Heart left ventricle (tissue), 16 donors: ENCODE measurements at regions not wholly inside any gene's neighbourhood (a gene's known extent, or its start where the extent isn't known, plus 50 kb on each side); places are given as distances from the start of the nearest gene placed in this dataset.

Experiments
- ATAC-seq, 4 donors: fragments of 200-7000 bp; cut with Tn5 transposase; one replicate each; pipeline ENCODE4 v1.9.1; 2020 to 2022; ENCODE audit warnings: moderate library complexity in 4 of 4, mild to moderate bottlenecking in 3 of 4, moderate number of reproducible peaks in 1 of 4
- DNase-seq, 5 donors: peaks; one replicate each; pipeline ENCODE4 v3.0.0-alpha.2; 2020
- H3K27ac ChIP-seq, 12 donors: fragments of 200-600 bp; sonication (generic) in 4 of 12; one replicate each; pipeline versions ENCODE4 v1.5.0 to v1.8.0; 2016 to 2022; ENCODE audit warnings: mild to moderate bottlenecking in 2 of 12
- H3K27me3 ChIP-seq, 9 donors: fragments of 200-600 bp; sonication (generic) in 2 of 9; one replicate each; pipeline versions ENCODE4 v1.5.1 to v1.8.0; 2016 to 2022; ENCODE audit warnings: mild to moderate bottlenecking in 3 of 9
- H3K36me3 ChIP-seq, 9 donors: fragments of 200-600 bp; sonication (generic) in 2 of 9; one replicate each; pipeline versions ENCODE4 v1.5.0 to v1.8.0; 2018 to 2022; ENCODE audit warnings: mild to moderate bottlenecking in 2 of 9
- H3K4me1 ChIP-seq, 12 donors: fragments of 200-600 bp; sonication (generic) in 4 of 12; one replicate each; pipeline versions ENCODE4 v1.5.0 to v1.8.0; 2016 to 2022; ENCODE audit warnings: mild to moderate bottlenecking in 3 of 12
- H3K4me3 ChIP-seq, 12 donors: fragments of 200-600 bp; sonication (generic) in 4 of 12; one replicate each; pipeline versions ENCODE4 v1.5.0 to v1.8.0; 2017 to 2022; ENCODE audit warnings: mild to moderate bottlenecking in 9 of 12, moderate library complexity in 4 of 12
- H3K9me3 ChIP-seq, 12 donors: fragments of 200-600 bp; sonication (generic) in 4 of 12; one replicate each; pipeline versions ENCODE4 v1.5.0 to v1.8.0; 2016 to 2022; ENCODE audit warnings: mild to moderate bottlenecking in 1 of 12
- POLR2A ChIP-seq, 2 donors: fragments of 450-650 bp; IDR thresholded peaks; one replicate each; pipeline ENCODE4 v1.6.1; 2017; ENCODE audit warnings: antibody characterized with exemption in 2 of 2, mild to moderate bottlenecking in 2 of 2, moderate library complexity in 2 of 2
- WGBS, 4 donors: extraction: QIAGEN DNeasy Blood & Tissue Kit in 2 of 4; methylation state at CpG; one replicate each; pipeline versions ENCODE4 v1.1.5 to v1.1.7; 2013 to 2018; 5-methylcytosine and 5-hydroxymethylcytosine counted together
- intact Hi-C, 10 donors: fragments of 100-400 bp; cut with DNase I; formaldehyde crosslinking; loops; one replicate each; pipeline versions ENCODE4 v1.11.1 to v1.14.2; 2022
- TF ChIP-seq, protein P1 (sequence below), 12 donors: fragments of 200-600 bp; sonication (generic) in 4 of 12; IDR thresholded peaks; one replicate each; pipeline versions ENCODE4 v1.5.0 to v1.8.0; 2018 to 2022; ENCODE audit warnings: antibody characterized with exemption in 12 of 12, mild to moderate bottlenecking in 5 of 12
- donor health status: ischemic (EF 13 %, LVEDD 7.1; RV severe dilation, severe dysfunction).
- donor health status: healthy with polysubstance abuse.
- donor health status: DM: no; HTN: yes; CAD: no.
- donor health status: DM: no; HTN: no; CAD: no.
- donor health status: ischemic (EF 25% LVEDD 6.9; RV normal size, moderate dysfunction).
- donor health status: ischemic (EF 25% LVEDD 5.7; RV mildly dilated, moderate dysfunction).
- donor health status: healthy.
- donor health status: DM: yes; HTN: yes; CAD: no.
- donor health status: ischemic (EF 35%, LVEDD 5.7; RV mildly dilated, moderate dysfunction).
- donor health status: nonischemic (EF 11% LVEDD 7.7; RV severe dilation, severe dysfunction).
- donor health status: DM: yes; HTN: yes; CAD: no.
- donor health status: PGD.
- donor health status: ischemic (EF 29% LVEDD 5.4; RV normal size, mild dysfunction).
- donor health status: nonischemic (EF 23%, LVEDD 6.1; RV moderate dilation, normal function).

DNA sequence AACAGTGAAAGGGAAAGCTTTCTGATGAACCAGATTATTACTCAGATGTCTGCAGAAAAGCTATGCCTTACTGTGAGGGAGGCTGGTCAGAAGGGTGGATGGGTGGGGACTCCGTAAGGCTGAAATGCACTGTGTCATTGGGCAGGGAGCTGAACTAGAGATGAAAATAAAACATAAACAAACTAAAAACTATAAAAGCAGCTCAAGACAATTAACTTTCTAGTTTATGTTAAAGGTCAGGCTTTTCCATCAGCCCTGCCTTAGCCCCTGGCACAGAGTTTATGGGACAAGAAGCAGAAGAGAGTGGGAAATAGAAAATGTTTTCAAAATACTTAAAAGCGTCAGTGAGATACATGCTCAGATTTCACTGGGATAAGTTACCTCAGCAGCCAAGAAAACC lies 310.0 kb upstream of the UBE2E2 start:
- 65 to 81% (median 77%) methylated on average over 2 of the region's 2 CpGs for WGBS, 4 donors
- ATAC-seq: no peak
- Histone ChIP-seq H3K9me3 (no peaks in the 10 kb centered on the region), H3K27ac (no peak overlapping the region), H3K4me3 (no peak overlapping the region), H3K4me1 (peaks cover 0 to 4% (median 0%) of the 10 kb centered on the region in 12 donors), H3K27me3 (no peaks in the 10 kb centered on the region), H3K36me3 (no peaks in the 10 kb centered on the region)
- DNase-seq: no peak
- TF ChIP-seq, protein P1, sequence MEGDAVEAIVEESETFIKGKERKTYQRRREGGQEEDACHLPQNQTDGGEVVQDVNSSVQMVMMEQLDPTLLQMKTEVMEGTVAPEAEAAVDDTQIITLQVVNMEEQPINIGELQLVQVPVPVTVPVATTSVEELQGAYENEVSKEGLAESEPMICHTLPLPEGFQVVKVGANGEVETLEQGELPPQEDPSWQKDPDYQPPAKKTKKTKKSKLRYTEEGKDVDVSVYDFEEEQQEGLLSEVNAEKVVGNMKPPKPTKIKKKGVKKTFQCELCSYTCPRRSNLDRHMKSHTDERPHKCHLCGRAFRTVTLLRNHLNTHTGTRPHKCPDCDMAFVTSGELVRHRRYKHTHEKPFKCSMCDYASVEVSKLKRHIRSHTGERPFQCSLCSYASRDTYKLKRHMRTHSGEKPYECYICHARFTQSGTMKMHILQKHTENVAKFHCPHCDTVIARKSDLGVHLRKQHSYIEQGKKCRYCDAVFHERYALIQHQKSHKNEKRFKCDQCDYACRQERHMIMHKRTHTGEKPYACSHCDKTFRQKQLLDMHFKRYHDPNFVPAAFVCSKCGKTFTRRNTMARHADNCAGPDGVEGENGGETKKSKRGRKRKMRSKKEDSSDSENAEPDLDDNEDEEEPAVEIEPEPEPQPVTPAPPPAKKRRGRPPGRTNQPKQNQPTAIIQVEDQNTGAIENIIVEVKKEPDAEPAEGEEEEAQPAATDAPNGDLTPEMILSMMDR (IDR thresholded peaks at IDR 0.05): no peak
- no peak for TF ChIP-seq POLR2A (IDR thresholded peaks at IDR 0.05)
- intact Hi-C loops: no loop called here

DNA sequence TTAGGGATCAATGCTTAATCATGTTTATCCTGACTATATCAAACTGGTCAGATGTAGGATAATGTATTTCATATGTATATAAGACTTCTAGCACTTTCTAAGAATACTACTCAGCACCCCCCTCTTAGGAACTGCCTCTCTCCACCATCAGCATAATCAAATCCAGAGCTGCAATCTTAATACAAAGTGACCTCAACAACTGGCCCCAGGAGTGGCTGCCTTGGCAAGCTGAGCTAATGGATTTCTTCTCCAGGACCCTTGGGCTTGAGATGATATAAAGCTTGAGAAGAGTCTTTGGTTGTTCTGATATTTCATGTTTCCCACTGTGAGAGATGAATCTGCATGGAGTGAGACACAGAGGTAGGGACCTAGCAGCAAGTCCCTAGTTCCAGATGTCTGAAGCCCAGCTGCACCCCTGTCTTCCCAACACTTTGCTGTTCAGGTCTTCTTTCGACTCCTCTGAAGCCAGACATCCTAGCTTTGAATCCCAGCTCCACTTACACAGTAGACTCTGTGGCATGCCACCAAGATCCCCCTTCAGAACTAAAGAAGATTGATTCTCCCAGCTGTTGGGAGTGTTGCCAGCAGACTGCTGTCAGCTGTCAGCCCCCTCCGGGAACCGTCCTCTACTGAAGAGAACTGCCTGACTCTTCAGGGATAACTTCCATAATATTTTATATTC lies 309.3 kb upstream of the UBE2E2 start:
- intact Hi-C loops: no loop called here
- H3K36me3 ChIP-seq: no peaks in the 10 kb centered on the region
- TF ChIP-seq POLR2A (IDR thresholded peaks at IDR 0.05): no peak
- TF ChIP-seq, protein P1 (IDR thresholded peaks at IDR 0.05): no peak
- ATAC-seq (no peak), DNase-seq (peak in 1 of 5 donors; percentile 27)
- H3K4me3 ChIP-seq: no peak overlapping the region
- no peaks in the 10 kb centered on the region for H3K27me3 ChIP-seq
- peaks cover 0 to 4% (median 0%) of the 10 kb centered on the region in 12 donors for H3K4me1 ChIP-seq
- WGBS, 4 donors: 13 to 44% (median 39%) methylated on average over 3 of the region's 3 CpGs
- H3K9me3 ChIP-seq: no peaks in the 10 kb centered on the region
- H3K27ac ChIP-seq: no peak overlapping the region

DNA sequence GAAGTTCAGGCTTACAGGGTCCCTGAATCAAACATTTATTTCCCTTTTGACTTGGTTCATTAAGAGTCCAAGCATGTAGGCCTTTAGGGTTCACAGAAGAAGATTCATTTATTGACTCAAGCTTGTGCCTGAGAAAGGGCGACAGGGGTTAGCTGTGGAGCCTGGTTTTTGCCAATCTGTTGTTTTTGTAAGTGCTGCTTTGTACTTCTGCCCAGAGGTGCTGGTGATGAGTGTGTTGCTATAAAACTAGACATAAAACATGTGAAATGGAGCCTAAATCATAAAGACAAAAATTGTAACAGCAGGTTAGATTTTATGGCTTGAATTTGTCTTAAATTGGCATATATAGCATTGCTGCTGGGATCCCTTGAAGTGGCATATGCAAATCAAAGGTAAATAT lies 308.3 kb upstream of the UBE2E2 start:
- DNase-seq: no peak
- no peaks in the 10 kb centered on the region for H3K36me3 ChIP-seq
- H3K4me3 ChIP-seq: no peak overlapping the region
- intact Hi-C loops: no loop called here
- H3K27ac ChIP-seq: no peak overlapping the region
- H3K27me3 ChIP-seq: no peaks in the 10 kb centered on the region
- TF ChIP-seq, protein P1 (IDR thresholded peaks at IDR 0.05): no peak
- no peak for TF ChIP-seq POLR2A (IDR thresholded peaks at IDR 0.05)
- H3K4me1 ChIP-seq: peaks cover 0 to 4% (median 0%) of the 10 kb centered on the region in 12 donors
- no peaks in the 10 kb centered on the region for H3K9me3 ChIP-seq
- no peak for ATAC-seq
- 84 to 97% (median 91%) methylated on average over 1 of the region's 1 CpG for WGBS, 4 donors

DNA sequence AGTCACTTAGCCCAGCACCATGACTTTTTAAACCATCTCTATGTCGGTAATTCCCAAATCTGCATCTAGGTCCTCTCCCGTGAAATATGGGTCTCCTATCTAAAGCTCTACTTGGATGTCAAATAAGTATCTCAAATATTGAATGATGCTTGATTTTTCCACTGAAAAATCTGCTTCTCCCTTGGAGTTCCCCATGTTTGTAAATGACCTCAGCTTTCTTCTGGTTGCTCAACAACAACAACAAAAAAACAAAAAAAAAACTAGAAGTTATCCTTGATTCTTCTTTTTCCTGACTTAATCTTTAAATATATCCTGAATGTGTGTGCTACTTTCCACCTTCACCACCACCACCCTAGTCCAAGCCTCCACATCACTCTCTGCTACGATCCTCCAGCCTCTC lies 307.5 kb upstream of the UBE2E2 start:
- Histone ChIP-seq H3K27me3 (no peaks in the 10 kb centered on the region), H3K9me3 (no peaks in the 10 kb centered on the region), H3K4me3 (no peak overlapping the region), H3K4me1 (peaks cover 0 to 4% (median 0%) of the 10 kb centered on the region in 12 donors), H3K27ac (no peak overlapping the region), H3K36me3 (no peaks in the 10 kb centered on the region)
- DNase-seq (no peak), ATAC-seq (no peak)
- WGBS, 4 donors: 91 to 94% (median 93%) methylated on average over 3 of the region's 3 CpGs
- intact Hi-C loops: no loop called here
- TF ChIP-seq POLR2A (IDR thresholded peaks at IDR 0.05): no peak
- TF ChIP-seq, protein P1 (IDR thresholded peaks at IDR 0.05): no peak
